C4-2B (cell line): ENCODE measurements at regions not wholly inside any gene's neighbourhood (a gene's known extent, or its start where the extent isn't known, plus 50 kb on each side); places are given as distances from the start of the nearest gene placed in this dataset.
A peak's percentile ranks its signal among the peaks of the same experiment; 100 is the strongest.

Source experiments
- CTCF ChIP-seq: fragments of 450-650 bp; conservative IDR thresholded peaks from 2 replicates; pipeline ENCODE4 v1.5.1; 2017; ENCODE audit warnings: mild to moderate bottlenecking
- ZFX ChIP-seq: fragments of 450-650 bp; IDR thresholded peaks from 2 replicates; pipeline ENCODE4 v1.6.1; 2017

GRCh38 chr5:155147222-155147621 lies 133.7 kb downstream of the KIF4B start:
- peak; percentile 52 for TF ChIP-seq CTCF
- no peak for TF ChIP-seq ZFX
